ENCODE measurements at regions not wholly inside any gene's neighbourhood (a gene's known extent, or its start where the extent isn't known, plus 50 kb on each side); places are given as distances from the start of the nearest gene placed in this dataset.

- no peaks in the 10 kb centered on the region for H3K27me3 Mint-ChIP-seq
- H3K4me3 ChIP-seq (ENCODE audit: low read depth, low read length): no peak overlapping the region
- no peaks in the 10 kb centered on the region for H3K36me3 Mint-ChIP-seq
- H3K4me3 Mint-ChIP-seq: no peak overlapping the region
- H3K9me3 ChIP-seq (ENCODE audit: control insufficient read depth in 2 of 2, low read length in 2 of 2): no peaks in the 10 kb centered on the region
- ATAC-seq (ENCODE audit: low read depth in 2 of 2): no peak
- H3K4me1 ChIP-seq (ENCODE audit: control insufficient read depth, insufficient read depth, low read length, poor library complexity, severe bottlenecking): no peaks in the 10 kb centered on the region
- H3K9me3 Mint-ChIP-seq: peaks cover 0 to 5% (median 0%) of the 10 kb centered on the region in 7 donors
- H3K4me1 Mint-ChIP-seq: no peaks in the 10 kb centered on the region
- no peak overlapping the region for H3K27ac Mint-ChIP-seq
- no peaks in the 10 kb centered on the region for H3K36me3 ChIP-seq (ENCODE audit: control insufficient read depth, insufficient read depth, low read length)
- DNase-seq: no peak
- no peaks in the 10 kb centered on the region for H3K27me3 ChIP-seq (ENCODE audit: control insufficient read depth, insufficient read depth, low read length)
- H3K27ac ChIP-seq (ENCODE audit: insufficient read depth, low read length, poor library complexity, severe bottlenecking): no peak overlapping the region
Measured at GRCh38 chr13:47139519-47139918, 242.7 kb upstream of the HTR2A start.

GRCh38 chr13:47136504-47136941 is 239.7 kb upstream of the HTR2A start:
- H3K27me3 ChIP-seq (ENCODE audit: control insufficient read depth, insufficient read depth, low read length): no peaks in the 10 kb centered on the region
- ATAC-seq (ENCODE audit: low read depth in 2 of 2): no peak

GRCh38 chr13:47135800-47136503 is 239.1 kb upstream of the HTR2A start:
- Histone ChIP-seq H3K4me1 (ENCODE audit: control insufficient read depth, insufficient read depth, low read length, poor library complexity, severe bottlenecking) (no peaks in the 10 kb centered on the region), H3K9me3 (ENCODE audit: control insufficient read depth in 2 of 2, low read length in 2 of 2) (no peaks in the 10 kb centered on the region), H3K27me3 (ENCODE audit: control insufficient read depth, insufficient read depth, low read length) (no peaks in the 10 kb centered on the region), H3K27ac (ENCODE audit: insufficient read depth, low read length, poor library complexity, severe bottlenecking) (no peak overlapping the region), H3K4me3 (ENCODE audit: low read depth, low read length) (no peak overlapping the region), H3K36me3 (ENCODE audit: control insufficient read depth, insufficient read depth, low read length) (no peaks in the 10 kb centered on the region)
- Mint-ChIP-seq H3K36me3 (no peaks in the 10 kb centered on the region), H3K27me3 (no peaks in the 10 kb centered on the region), H3K4me1 (no peaks in the 10 kb centered on the region), H3K9me3 (peaks cover 0 to 5% (median 0%) of the 10 kb centered on the region in 7 donors), H3K27ac (no peak overlapping the region), H3K4me3 (no peak overlapping the region)
- ATAC-seq (ENCODE audit: low read depth in 2 of 2) (no peak), DNase-seq (no peak)

More at GRCh38 chr13:47136504-47136941, 239.7 kb upstream of the HTR2A start:
- no peaks in the 10 kb centered on the region for H3K36me3 Mint-ChIP-seq
- Histone ChIP-seq H3K9me3 (ENCODE audit: control insufficient read depth in 2 of 2, low read length in 2 of 2) (no peaks in the 10 kb centered on the region), H3K36me3 (ENCODE audit: control insufficient read depth, insufficient read depth, low read length) (no peaks in the 10 kb centered on the region), H3K4me1 (ENCODE audit: control insufficient read depth, insufficient read depth, low read length, poor library complexity, severe bottlenecking) (no peaks in the 10 kb centered on the region), H3K27ac (ENCODE audit: insufficient read depth, low read length, poor library complexity, severe bottlenecking) (no peak overlapping the region), H3K4me3 (ENCODE audit: low read depth, low read length) (no peak overlapping the region)
- no peaks in the 10 kb centered on the region for H3K4me1 Mint-ChIP-seq
- H3K27ac Mint-ChIP-seq: no peak overlapping the region
- peaks cover 0 to 5% (median 0%) of the 10 kb centered on the region in 7 donors for H3K9me3 Mint-ChIP-seq
- H3K27me3 Mint-ChIP-seq: no peaks in the 10 kb centered on the region
- no peak overlapping the region for H3K4me3 Mint-ChIP-seq
- DNase-seq: no peak

DNA sequence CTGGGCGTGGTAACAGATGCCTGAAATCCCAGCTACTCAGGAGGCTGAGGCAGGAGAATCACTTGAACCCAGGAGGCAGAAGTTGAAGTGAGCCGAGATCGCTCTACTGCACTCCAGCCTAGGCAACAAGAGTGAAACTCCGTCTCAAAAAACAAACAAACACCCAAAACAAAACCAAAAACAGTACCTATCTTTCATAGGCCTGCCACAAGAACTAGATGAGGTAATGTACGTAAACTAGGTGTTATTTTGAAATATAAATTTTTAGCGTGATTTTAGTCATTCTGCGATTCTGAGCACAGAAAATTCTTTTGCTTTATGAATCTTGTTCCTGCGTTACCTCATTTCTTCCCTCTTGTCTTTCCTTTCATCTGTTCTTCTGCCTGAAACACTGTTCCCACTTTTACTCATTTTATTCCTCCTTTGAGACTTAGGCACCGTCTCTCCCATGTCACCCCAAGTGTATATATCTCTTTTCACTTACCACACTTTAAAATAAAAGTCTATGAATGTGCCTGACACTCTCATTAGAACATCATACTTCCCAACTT is 238.2 kb upstream of the HTR2A start:
- no peaks in the 10 kb centered on the region for H3K27me3 Mint-ChIP-seq
- ATAC-seq (ENCODE audit: low read depth in 2 of 2): no peak
- no peaks in the 10 kb centered on the region for H3K4me1 Mint-ChIP-seq

DNA sequence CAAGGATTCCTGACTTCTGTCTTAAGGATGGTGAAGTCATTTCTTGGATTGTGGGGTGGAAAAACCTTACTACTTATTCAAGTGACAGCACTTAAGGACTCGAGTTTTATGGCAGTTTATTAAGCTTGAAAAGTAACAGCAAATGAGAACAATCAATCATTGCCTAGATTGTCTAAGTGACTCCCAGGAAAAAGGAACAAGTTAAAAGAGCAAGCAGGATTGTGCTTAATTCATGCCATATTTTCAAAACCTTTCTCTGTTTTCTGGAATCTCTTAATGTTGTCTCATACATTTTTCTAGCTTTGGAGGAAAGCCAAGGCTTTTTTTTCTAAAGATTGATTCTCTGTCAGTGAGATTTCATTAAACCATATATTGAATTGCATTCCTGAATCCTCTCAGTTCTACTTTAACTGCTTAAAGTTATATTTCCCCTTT is 236.2 kb upstream of the HTR2A start:
- Histone ChIP-seq H3K4me3 (ENCODE audit: low read depth, low read length) (no peak overlapping the region), H3K9me3 (ENCODE audit: control insufficient read depth in 2 of 2, low read length in 2 of 2) (no peaks in the 10 kb centered on the region), H3K27me3 (ENCODE audit: control insufficient read depth, insufficient read depth, low read length) (no peaks in the 10 kb centered on the region), H3K36me3 (ENCODE audit: control insufficient read depth, insufficient read depth, low read length) (no peaks in the 10 kb centered on the region), H3K27ac (ENCODE audit: insufficient read depth, low read length, poor library complexity, severe bottlenecking) (no peak overlapping the region), H3K4me1 (ENCODE audit: control insufficient read depth, insufficient read depth, low read length, poor library complexity, severe bottlenecking) (no peaks in the 10 kb centered on the region)
- H3K9me3 Mint-ChIP-seq: peaks cover 0 to 4% (median 0%) of the 10 kb centered on the region in 7 donors
- DNase-seq: no peak
- no peak for ATAC-seq (ENCODE audit: low read depth in 2 of 2)
- H3K4me1 Mint-ChIP-seq: no peaks in the 10 kb centered on the region
- peaks cover 4% of the 10 kb centered on the region for H3K27me3 Mint-ChIP-seq
- no peak overlapping the region for H3K27ac Mint-ChIP-seq
- H3K4me3 Mint-ChIP-seq: no peak overlapping the region
- no peaks in the 10 kb centered on the region for H3K36me3 Mint-ChIP-seq

More for the DNA sequence above, 238.2 kb upstream of the HTR2A start:
- H3K27me3 ChIP-seq (ENCODE audit: control insufficient read depth, insufficient read depth, low read length): no peaks in the 10 kb centered on the region
- no peaks in the 10 kb centered on the region for H3K36me3 Mint-ChIP-seq
- H3K4me3 ChIP-seq (ENCODE audit: low read depth, low read length): no peak overlapping the region
- no peaks in the 10 kb centered on the region for H3K36me3 ChIP-seq (ENCODE audit: control insufficient read depth, insufficient read depth, low read length)
- peaks cover 0 to 5% (median 0%) of the 10 kb centered on the region in 7 donors for H3K9me3 Mint-ChIP-seq
- H3K9me3 ChIP-seq (ENCODE audit: control insufficient read depth in 2 of 2, low read length in 2 of 2): no peaks in the 10 kb centered on the region
- no peak for DNase-seq
- H3K4me1 ChIP-seq (ENCODE audit: control insufficient read depth, insufficient read depth, low read length, poor library complexity, severe bottlenecking): no peaks in the 10 kb centered on the region
- H3K27ac ChIP-seq (ENCODE audit: insufficient read depth, low read length, poor library complexity, severe bottlenecking): no peak overlapping the region
- no peak overlapping the region for H3K27ac Mint-ChIP-seq
- no peak overlapping the region for H3K4me3 Mint-ChIP-seq

DNA sequence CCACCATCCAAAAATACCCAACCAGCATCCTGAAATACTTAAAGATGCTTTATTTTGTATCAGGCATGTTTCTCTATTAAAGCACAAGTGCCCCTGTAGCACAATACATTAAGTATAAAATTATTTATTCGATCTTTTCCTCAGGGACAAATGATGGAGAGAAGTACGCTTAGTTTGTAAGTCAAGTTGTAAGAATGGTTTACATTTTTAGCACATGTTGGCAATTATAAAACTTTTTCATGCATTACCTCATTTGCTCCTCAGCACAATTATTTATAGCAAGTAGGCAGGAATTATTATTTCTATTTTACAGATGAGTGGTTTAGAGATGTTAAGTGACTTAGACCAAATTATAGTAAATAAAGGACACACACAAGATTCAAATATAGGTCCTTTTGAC is 232.6 kb upstream of the HTR2A start:
- Histone ChIP-seq H3K36me3 (ENCODE audit: control insufficient read depth, insufficient read depth, low read length) (no peaks in the 10 kb centered on the region), H3K27ac (ENCODE audit: insufficient read depth, low read length, poor library complexity, severe bottlenecking) (no peak overlapping the region), H3K4me3 (ENCODE audit: low read depth, low read length) (no peak overlapping the region), H3K4me1 (ENCODE audit: control insufficient read depth, insufficient read depth, low read length, poor library complexity, severe bottlenecking) (no peaks in the 10 kb centered on the region), H3K9me3 (ENCODE audit: control insufficient read depth in 2 of 2, low read length in 2 of 2) (no peaks in the 10 kb centered on the region), H3K27me3 (ENCODE audit: control insufficient read depth, insufficient read depth, low read length) (no peaks in the 10 kb centered on the region)
- Mint-ChIP-seq H3K9me3 (no peaks in the 10 kb centered on the region), H3K27me3 (peaks cover 4% of the 10 kb centered on the region), H3K27ac (no peak overlapping the region), H3K4me3 (no peak overlapping the region), H3K4me1 (no peaks in the 10 kb centered on the region), H3K36me3 (no peaks in the 10 kb centered on the region)
- DNase-seq (no peak), ATAC-seq (ENCODE audit: low read depth in 2 of 2) (no peak)

DNA sequence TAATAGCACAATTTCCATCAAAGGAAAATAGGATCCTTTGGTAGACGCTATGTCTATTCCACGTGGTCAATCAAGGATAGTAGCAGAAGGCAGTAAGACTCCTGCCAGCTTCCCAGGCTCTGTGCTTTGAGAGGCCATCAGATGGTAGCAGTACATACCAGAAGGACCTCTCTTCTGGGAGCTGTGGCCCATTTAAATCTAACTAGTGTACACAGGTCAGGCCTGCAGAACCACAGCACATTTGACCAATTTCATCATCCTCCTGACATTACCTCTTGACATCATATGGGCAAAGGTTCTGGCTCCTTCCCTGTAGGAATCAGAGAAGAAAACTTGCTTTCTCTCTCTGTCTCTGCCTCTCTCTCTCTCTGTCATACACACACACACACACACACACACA is 229.6 kb upstream of the HTR2A start:
- Histone ChIP-seq H3K27me3 (ENCODE audit: control insufficient read depth, insufficient read depth, low read length) (no peaks in the 10 kb centered on the region), H3K36me3 (ENCODE audit: control insufficient read depth, insufficient read depth, low read length) (no peaks in the 10 kb centered on the region), H3K9me3 (ENCODE audit: control insufficient read depth in 2 of 2, low read length in 2 of 2) (no peaks in the 10 kb centered on the region), H3K27ac (ENCODE audit: insufficient read depth, low read length, poor library complexity, severe bottlenecking) (no peak overlapping the region), H3K4me1 (ENCODE audit: control insufficient read depth, insufficient read depth, low read length, poor library complexity, severe bottlenecking) (no peaks in the 10 kb centered on the region), H3K4me3 (ENCODE audit: low read depth, low read length) (no peak overlapping the region)
- H3K4me1 Mint-ChIP-seq: no peaks in the 10 kb centered on the region
- H3K27me3 Mint-ChIP-seq: peaks cover 4% of the 10 kb centered on the region
- ATAC-seq (ENCODE audit: low read depth in 2 of 2): no peak
- peaks cover 0 to 4% (median 0%) of the 10 kb centered on the region in 7 donors for H3K9me3 Mint-ChIP-seq
- H3K4me3 Mint-ChIP-seq: no peak overlapping the region
- H3K27ac Mint-ChIP-seq: no peak overlapping the region
- H3K36me3 Mint-ChIP-seq: no peaks in the 10 kb centered on the region
- no peak for DNase-seq

Data from CD4-positive, CD25-positive, alpha-beta regulatory T cell (primary cell).